Hepatocyte (in vitro differentiated cells): ENCODE measurements at regions not wholly inside any gene's neighbourhood (a gene's known extent, or its start where the extent isn't known, plus 50 kb on each side); places are given as distances from the start of the nearest gene placed in this dataset.

ENCODE experiments used
- CTCF ChIP-seq: fragments of 200-600 bp; sonication (generic); IDR thresholded peaks from 2 replicates; pipeline ENCODE4 v1.5.1; 2016; ENCODE audit warnings: antibody characterized with exemption, mild to moderate bottlenecking; ENCODE audit not compliant: poor library complexity
- EZH2 ChIP-seq: fragments of 200-600 bp; sonication (generic); IDR thresholded peaks from 2 replicates; pipeline ENCODE4 v1.6.1; 2016; ENCODE audit warnings: antibody characterized with exemption, mild to moderate bottlenecking, borderline replicate concordance
- EZH2phosphoT487 ChIP-seq: fragments of 200-600 bp; sonication (generic); IDR thresholded peaks from one replicate; pipeline ENCODE4 v1.6.1; 2018; ENCODE audit warnings: antibody characterized with exemption, mild to moderate bottlenecking, low read depth, moderate library complexity; ENCODE audit not compliant: unreplicated experiment, severe bottlenecking

- TF ChIP-seq CTCF (no peak), EZH2phosphoT487 (no peak), EZH2 (no peak)
Observed at GRCh38 chr13:67914535-67914934, 684.4 kb upstream of the PCDH9 start.
